DND-41 (cell line): ENCODE measurements at regions not wholly inside any gene's neighbourhood (a gene's known extent, or its start where the extent isn't known, plus 50 kb on each side); places are given as distances from the start of the nearest gene placed in this dataset.

Experiments used
- ATAC-seq: fragments of 200-7000 bp; cut with Tn5 transposase; 3 replicates; pipeline ENCODE4 v1.9.1; 2021; ENCODE audit warnings: low read depth; ENCODE audit not compliant: insufficient read depth
- DNase-seq: peaks from one replicate; pipeline ENCODE4 v3.0.0-alpha.2; 2020
- H2AFZ ChIP-seq: 2 replicates; pipeline ENCODE4 v1.6.0; 2012; ENCODE audit warnings: low read depth, low read length
- H3K27ac ChIP-seq: 2 replicates; pipeline ENCODE4 v1.5.1; 2012; ENCODE audit warnings: low read length, inconsistent platforms
- H3K27me3 ChIP-seq: fragments of 200-600 bp; sonication (generic); 2 replicates; pipeline ENCODE4 v1.6.0; 2012; ENCODE audit warnings: low read length, mild to moderate bottlenecking, inconsistent platforms; ENCODE audit not compliant: insufficient read depth, poor library complexity
- H3K36me3 ChIP-seq: 2 replicates; pipeline ENCODE4 v1.5.1; 2012; ENCODE audit warnings: low read length, inconsistent platforms; ENCODE audit not compliant: insufficient read depth
- H3K4me1 ChIP-seq: 2 replicates; pipeline ENCODE4 v1.5.1; 2012; ENCODE audit warnings: mild to moderate bottlenecking, low read length; ENCODE audit not compliant: insufficient read depth
- H3K4me2 ChIP-seq: 2 replicates; pipeline ENCODE4 v1.6.0; 2012; ENCODE audit warnings: mild to moderate bottlenecking, moderate library complexity, low read length, inconsistent platforms; ENCODE audit not compliant: insufficient read depth
- H3K4me3 ChIP-seq, 2 experiments: fragments of 200-600 bp in 1 of 2; shearing (Covaris generic) in 1 of 2; 2 replicates each; pipeline ENCODE4 v1.5.1; 2012 to 2016; ENCODE audit warnings: inconsistent platforms in 2 of 2, low read length in 2 of 2, mild to moderate bottlenecking in 2 of 2, low read depth in 1 of 2, moderate library complexity in 1 of 2
- H3K79me2 ChIP-seq: 2 replicates; pipeline ENCODE4 v1.6.0; 2012; ENCODE audit warnings: low read length, inconsistent platforms; ENCODE audit not compliant: insufficient read depth
- H3K9ac ChIP-seq: 2 replicates; pipeline ENCODE4 v1.6.0; 2012; ENCODE audit warnings: low read depth, mild to moderate bottlenecking, inconsistent platforms, low read length, moderate library complexity
- H3K9me3 ChIP-seq: 2 replicates; pipeline ENCODE4 v1.5.1; 2012; ENCODE audit warnings: low read length, moderate library complexity, mild to moderate bottlenecking, inconsistent platforms; ENCODE audit not compliant: insufficient read depth, severe bottlenecking
- H4K20me1 ChIP-seq: 2 replicates; pipeline ENCODE4 v1.6.0; 2012; ENCODE audit warnings: low read length; ENCODE audit not compliant: insufficient read depth
- CTCF ChIP-seq: IDR thresholded peaks from 2 replicates; pipeline ENCODE4 v1.5.1; 2012; ENCODE audit warnings: borderline replicate concordance, low read length, moderate library complexity, mild to moderate bottlenecking; ENCODE audit not compliant: poor library complexity, severe bottlenecking; ENCODE audit errors: extremely low read depth
- EZH2 ChIP-seq: IDR thresholded peaks from 3 replicates; pipeline ENCODE4 v1.6.1; 2012; ENCODE audit warnings: borderline replicate concordance, low read depth, mild to moderate bottlenecking, moderate library complexity, low read length, inconsistent platforms; ENCODE audit not compliant: severe bottlenecking

GRCh38 chr9:80690349-80690939 lies 998.9 kb downstream of the TLE1 start:
- H3K4me2 ChIP-seq, result no peak overlapping the region
- no peaks in the 10 kb centered on the region for H4K20me1 ChIP-seq
- TF ChIP-seq CTCF (no peak), EZH2 (no peak)
- H3K4me1 ChIP-seq, result no peaks in the 10 kb centered on the region
- H3K9me3 ChIP-seq, result peaks cover 7% of the 10 kb centered on the region
- H3K36me3 ChIP-seq, result no peaks in the 10 kb centered on the region
- DNase-seq (no peak), ATAC-seq (no peak)
- H3K4me3 ChIP-seq, result no peak overlapping the region
- H3K9ac ChIP-seq, result no peak overlapping the region
- H3K27ac ChIP-seq, result no peak overlapping the region
- no peak overlapping the region for H2AFZ ChIP-seq
- H3K79me2 ChIP-seq, result no peaks in the 10 kb centered on the region
- H3K27me3 ChIP-seq, result no peaks in the 10 kb centered on the region

DNA sequence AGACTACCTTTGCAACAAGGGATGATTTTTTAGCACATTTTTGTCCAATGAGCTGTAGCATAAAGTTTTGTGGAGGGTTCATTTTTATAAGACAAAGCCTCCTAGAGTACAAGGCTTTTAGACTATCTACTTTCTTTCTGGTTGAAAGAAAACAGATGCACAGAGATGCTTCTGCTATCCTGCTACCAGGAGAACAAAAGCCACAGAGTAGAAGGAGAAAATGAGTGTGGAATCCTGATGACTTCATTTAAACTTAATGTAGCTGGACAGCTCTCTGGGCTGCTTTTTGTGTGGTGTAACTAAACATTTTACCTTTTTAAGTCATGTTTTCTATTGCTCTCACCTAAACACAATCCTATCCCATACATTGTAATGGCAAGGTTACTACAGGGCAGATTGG lies 1009.4 kb downstream of the TLE1 start:
- Histone ChIP-seq H3K4me1 (no peaks in the 10 kb centered on the region), H3K36me3 (no peaks in the 10 kb centered on the region), H3K9ac (no peak overlapping the region), H3K27me3 (no peaks in the 10 kb centered on the region), H3K9me3 (no peaks in the 10 kb centered on the region), H2AFZ (no peak overlapping the region), H3K4me3 (no peak overlapping the region), H3K79me2 (no peaks in the 10 kb centered on the region), H3K27ac (no peak overlapping the region), H3K4me2 (no peak overlapping the region), H4K20me1 (no peaks in the 10 kb centered on the region)
- no peak for DNase-seq
- no peak for TF ChIP-seq CTCF
- TF ChIP-seq EZH2, result no peak
- no peak for ATAC-seq

DNA sequence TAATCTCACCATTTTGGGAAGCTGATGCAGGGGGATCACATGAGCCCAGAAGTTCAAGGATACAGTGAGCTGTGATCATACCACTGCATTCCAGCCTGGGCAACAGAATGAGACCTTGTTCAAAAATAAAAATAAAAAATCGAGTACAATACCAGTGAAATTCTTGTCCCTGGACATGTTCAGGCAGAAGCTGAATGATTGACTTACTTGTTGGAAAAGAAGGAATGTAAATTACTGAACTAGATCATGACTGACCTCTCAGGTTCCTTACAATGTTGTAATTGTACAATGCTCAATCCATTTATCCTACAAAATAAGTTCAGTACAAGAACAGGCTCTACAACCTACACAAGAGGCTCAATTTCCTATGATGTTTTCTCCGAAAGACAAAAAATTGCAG lies 1010.4 kb downstream of the TLE1 start:
- no peak overlapping the region for H3K27ac ChIP-seq
- no peak overlapping the region for H2AFZ ChIP-seq
- DNase-seq (no peak), ATAC-seq (no peak)
- H3K9ac ChIP-seq, result no peak overlapping the region
- TF ChIP-seq CTCF (no peak), EZH2 (no peak)
- H3K9me3 ChIP-seq, result no peaks in the 10 kb centered on the region
- H3K4me3 ChIP-seq, result no peak overlapping the region
- H3K36me3 ChIP-seq, result no peaks in the 10 kb centered on the region
- no peak overlapping the region for H3K4me2 ChIP-seq
- H3K79me2 ChIP-seq, result no peaks in the 10 kb centered on the region
- H3K4me1 ChIP-seq, result no peaks in the 10 kb centered on the region
- no peaks in the 10 kb centered on the region for H3K27me3 ChIP-seq
- no peaks in the 10 kb centered on the region for H4K20me1 ChIP-seq

GRCh38 chr9:80673496-80673895 lies 1015.9 kb downstream of the TLE1 start:
- Histone ChIP-seq H3K36me3 (no peaks in the 10 kb centered on the region), H2AFZ (no peak overlapping the region), H4K20me1 (no peaks in the 10 kb centered on the region), H3K27me3 (no peaks in the 10 kb centered on the region), H3K4me3 (no peak overlapping the region), H3K27ac (no peak overlapping the region), H3K9ac (no peak overlapping the region), H3K79me2 (no peaks in the 10 kb centered on the region), H3K4me1 (no peaks in the 10 kb centered on the region), H3K4me2 (no peak overlapping the region), H3K9me3 (peaks cover 4% of the 10 kb centered on the region)
- ATAC-seq (no peak), DNase-seq (no peak)
- TF ChIP-seq EZH2 (no peak), CTCF (no peak)
